Heart left ventricle (tissue), 16 donors: ENCODE measurements at regions not wholly inside any gene's neighbourhood (a gene's known extent, or its start where the extent isn't known, plus 50 kb on each side); places are given as distances from the start of the nearest gene placed in this dataset.

Experiments
- ATAC-seq, 4 donors: fragments of 200-7000 bp; cut with Tn5 transposase; one replicate each; pipeline ENCODE4 v1.9.1; 2020 to 2022; ENCODE audit warnings: moderate library complexity in 4 of 4, mild to moderate bottlenecking in 3 of 4, moderate number of reproducible peaks in 1 of 4
- DNase-seq, 5 donors: peaks; one replicate each; pipeline ENCODE4 v3.0.0-alpha.2; 2020
- H3K27ac ChIP-seq, 12 donors: fragments of 200-600 bp; sonication (generic) in 4 of 12; one replicate each; pipeline versions ENCODE4 v1.5.0 to v1.8.0; 2016 to 2022; ENCODE audit warnings: mild to moderate bottlenecking in 2 of 12
- H3K27me3 ChIP-seq, 9 donors: fragments of 200-600 bp; sonication (generic) in 2 of 9; one replicate each; pipeline versions ENCODE4 v1.5.1 to v1.8.0; 2016 to 2022; ENCODE audit warnings: mild to moderate bottlenecking in 3 of 9
- H3K36me3 ChIP-seq, 9 donors: fragments of 200-600 bp; sonication (generic) in 2 of 9; one replicate each; pipeline versions ENCODE4 v1.5.0 to v1.8.0; 2018 to 2022; ENCODE audit warnings: mild to moderate bottlenecking in 2 of 9
- H3K4me1 ChIP-seq, 12 donors: fragments of 200-600 bp; sonication (generic) in 4 of 12; one replicate each; pipeline versions ENCODE4 v1.5.0 to v1.8.0; 2016 to 2022; ENCODE audit warnings: mild to moderate bottlenecking in 3 of 12
- H3K4me3 ChIP-seq, 12 donors: fragments of 200-600 bp; sonication (generic) in 4 of 12; one replicate each; pipeline versions ENCODE4 v1.5.0 to v1.8.0; 2017 to 2022; ENCODE audit warnings: mild to moderate bottlenecking in 9 of 12, moderate library complexity in 4 of 12
- H3K9me3 ChIP-seq, 12 donors: fragments of 200-600 bp; sonication (generic) in 4 of 12; one replicate each; pipeline versions ENCODE4 v1.5.0 to v1.8.0; 2016 to 2022; ENCODE audit warnings: mild to moderate bottlenecking in 1 of 12
- POLR2A ChIP-seq, 2 donors: fragments of 450-650 bp; IDR thresholded peaks; one replicate each; pipeline ENCODE4 v1.6.1; 2017; ENCODE audit warnings: antibody characterized with exemption in 2 of 2, mild to moderate bottlenecking in 2 of 2, moderate library complexity in 2 of 2
- WGBS, 4 donors: extraction: QIAGEN DNeasy Blood & Tissue Kit in 2 of 4; methylation state at CpG; one replicate each; pipeline versions ENCODE4 v1.1.5 to v1.1.7; 2013 to 2018; 5-methylcytosine and 5-hydroxymethylcytosine counted together
- intact Hi-C, 10 donors: fragments of 100-400 bp; cut with DNase I; formaldehyde crosslinking; loops; one replicate each; pipeline versions ENCODE4 v1.11.1 to v1.14.2; 2022
- TF ChIP-seq, protein P1 (sequence below), 12 donors: fragments of 200-600 bp; sonication (generic) in 4 of 12; IDR thresholded peaks; one replicate each; pipeline versions ENCODE4 v1.5.0 to v1.8.0; 2018 to 2022; ENCODE audit warnings: antibody characterized with exemption in 12 of 12, mild to moderate bottlenecking in 5 of 12
- donor health status: ischemic (EF 13 %, LVEDD 7.1; RV severe dilation, severe dysfunction).
- donor health status: healthy with polysubstance abuse.
- donor health status: DM: no; HTN: yes; CAD: no.
- donor health status: DM: no; HTN: no; CAD: no.
- donor health status: ischemic (EF 25% LVEDD 6.9; RV normal size, moderate dysfunction).
- donor health status: ischemic (EF 25% LVEDD 5.7; RV mildly dilated, moderate dysfunction).
- donor health status: healthy.
- donor health status: DM: yes; HTN: yes; CAD: no.
- donor health status: ischemic (EF 35%, LVEDD 5.7; RV mildly dilated, moderate dysfunction).
- donor health status: nonischemic (EF 11% LVEDD 7.7; RV severe dilation, severe dysfunction).
- donor health status: DM: yes; HTN: yes; CAD: no.
- donor health status: PGD.
- donor health status: ischemic (EF 29% LVEDD 5.4; RV normal size, mild dysfunction).
- donor health status: nonischemic (EF 23%, LVEDD 6.1; RV moderate dilation, normal function).

- Histone ChIP-seq H3K4me3 (no peak overlapping the region), H3K36me3 (no peaks in the 10 kb centered on the region), H3K27ac (no peak overlapping the region), H3K27me3 (no peaks in the 10 kb centered on the region), H3K4me1 (no peaks in the 10 kb centered on the region), H3K9me3 (peaks cover 0 to 4% (median 0%) of the 10 kb centered on the region in 12 donors)
- DNase-seq (no peak), ATAC-seq (no peak)
- TF ChIP-seq, protein P1, sequence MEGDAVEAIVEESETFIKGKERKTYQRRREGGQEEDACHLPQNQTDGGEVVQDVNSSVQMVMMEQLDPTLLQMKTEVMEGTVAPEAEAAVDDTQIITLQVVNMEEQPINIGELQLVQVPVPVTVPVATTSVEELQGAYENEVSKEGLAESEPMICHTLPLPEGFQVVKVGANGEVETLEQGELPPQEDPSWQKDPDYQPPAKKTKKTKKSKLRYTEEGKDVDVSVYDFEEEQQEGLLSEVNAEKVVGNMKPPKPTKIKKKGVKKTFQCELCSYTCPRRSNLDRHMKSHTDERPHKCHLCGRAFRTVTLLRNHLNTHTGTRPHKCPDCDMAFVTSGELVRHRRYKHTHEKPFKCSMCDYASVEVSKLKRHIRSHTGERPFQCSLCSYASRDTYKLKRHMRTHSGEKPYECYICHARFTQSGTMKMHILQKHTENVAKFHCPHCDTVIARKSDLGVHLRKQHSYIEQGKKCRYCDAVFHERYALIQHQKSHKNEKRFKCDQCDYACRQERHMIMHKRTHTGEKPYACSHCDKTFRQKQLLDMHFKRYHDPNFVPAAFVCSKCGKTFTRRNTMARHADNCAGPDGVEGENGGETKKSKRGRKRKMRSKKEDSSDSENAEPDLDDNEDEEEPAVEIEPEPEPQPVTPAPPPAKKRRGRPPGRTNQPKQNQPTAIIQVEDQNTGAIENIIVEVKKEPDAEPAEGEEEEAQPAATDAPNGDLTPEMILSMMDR (IDR thresholded peaks at IDR 0.05), result no peak
- intact Hi-C loops, result no loop called here
- 82 to 92% (median 88%) methylated on average over 2 of the region's 2 CpGs for WGBS, 4 donors
Measured at GRCh38 chr1:199728345-199728744, 299.2 kb upstream of the NR5A2 start.

DNA sequence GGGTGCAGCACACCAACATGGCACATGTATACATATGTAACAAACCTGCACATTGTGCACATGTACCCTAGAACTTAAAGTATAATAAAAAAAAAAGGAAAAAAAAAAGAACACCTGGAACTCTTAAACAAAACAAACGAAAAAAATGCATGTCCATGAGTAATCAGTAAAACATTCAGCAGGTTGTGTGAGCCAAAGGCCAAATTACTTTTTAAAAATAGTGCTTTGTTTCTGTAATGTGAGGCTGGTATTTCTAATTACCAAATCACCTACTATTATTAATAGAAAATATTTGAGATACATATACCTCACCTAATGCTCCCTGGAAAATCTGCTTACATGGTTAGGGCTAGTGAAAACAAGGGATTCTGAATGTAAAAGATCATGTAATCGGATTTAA, 294.4 kb upstream of the NR5A2 start:
- Histone ChIP-seq H3K9me3 (peaks cover 0 to 4% (median 0%) of the 10 kb centered on the region in 12 donors), H3K4me1 (peaks cover 0 to 5% (median 0%) of the 10 kb centered on the region in 12 donors), H3K27me3 (no peaks in the 10 kb centered on the region), H3K4me3 (no peak overlapping the region), H3K36me3 (no peaks in the 10 kb centered on the region), H3K27ac (no peak overlapping the region)
- intact Hi-C loops, result no loop called here
- WGBS, 4 donors, result 61 to 72% (median 66%) methylated on average over 2 of the region's 2 CpGs
- ATAC-seq, result no peak
- TF ChIP-seq POLR2A (IDR thresholded peaks at IDR 0.05), result no peak
- TF ChIP-seq, protein P1 (IDR thresholded peaks at IDR 0.05), result no peak
- no peak for DNase-seq

GRCh38 chr1:199734186-199734585, 293.3 kb upstream of the NR5A2 start:
- 24 to 32% (median 31%) methylated on average over 5 of the region's 5 CpGs for WGBS, 4 donors
- peaks cover 0 to 4% (median 0%) of the 10 kb centered on the region in 12 donors for H3K9me3 ChIP-seq
- no peaks in the 10 kb centered on the region for H3K27me3 ChIP-seq
- H3K27ac ChIP-seq, result no peak overlapping the region
- H3K36me3 ChIP-seq, result no peaks in the 10 kb centered on the region
- ATAC-seq, result no peak
- H3K4me1 ChIP-seq, result peaks cover 0 to 5% (median 0%) of the 10 kb centered on the region in 12 donors
- DNase-seq, result no peak
- no peak overlapping the region for H3K4me3 ChIP-seq
- intact Hi-C loops, result no loop called here
- TF ChIP-seq, protein P1 (IDR thresholded peaks at IDR 0.05), result no peak
- no peak for TF ChIP-seq POLR2A (IDR thresholded peaks at IDR 0.05)

GRCh38 chr1:199735660-199736059, 291.9 kb upstream of the NR5A2 start:
- no peak overlapping the region for H3K4me3 ChIP-seq
- peaks cover 0 to 3% (median 0%) of the 10 kb centered on the region in 12 donors for H3K9me3 ChIP-seq
- no peaks in the 10 kb centered on the region for H3K27me3 ChIP-seq
- WGBS, 4 donors, result 27 to 37% (median 33%) methylated on average over 6 of the region's 6 CpGs
- DNase-seq (no peak), ATAC-seq (no peak)
- H3K4me1 ChIP-seq, result peaks cover 0 to 5% (median 0%) of the 10 kb centered on the region in 12 donors
- TF ChIP-seq, protein P1 (IDR thresholded peaks at IDR 0.05), result no peak
- no peak for TF ChIP-seq POLR2A (IDR thresholded peaks at IDR 0.05)
- intact Hi-C loops, result no loop called here
- H3K27ac ChIP-seq, result no peak overlapping the region
- no peaks in the 10 kb centered on the region for H3K36me3 ChIP-seq
